GM19452 (cell line): ENCODE measurements at regions not wholly inside any gene's neighbourhood (a gene's known extent, or its start where the extent isn't known, plus 50 kb on each side); places are given as distances from the start of the nearest gene placed in this dataset.

Source experiments
- ATAC-seq: cut with Tn5 transposase; IDR thresholded peaks from one replicate; pipeline ENCODE4 v1.9.1; 2021; ENCODE audit not compliant: unreplicated experiment

DNA sequence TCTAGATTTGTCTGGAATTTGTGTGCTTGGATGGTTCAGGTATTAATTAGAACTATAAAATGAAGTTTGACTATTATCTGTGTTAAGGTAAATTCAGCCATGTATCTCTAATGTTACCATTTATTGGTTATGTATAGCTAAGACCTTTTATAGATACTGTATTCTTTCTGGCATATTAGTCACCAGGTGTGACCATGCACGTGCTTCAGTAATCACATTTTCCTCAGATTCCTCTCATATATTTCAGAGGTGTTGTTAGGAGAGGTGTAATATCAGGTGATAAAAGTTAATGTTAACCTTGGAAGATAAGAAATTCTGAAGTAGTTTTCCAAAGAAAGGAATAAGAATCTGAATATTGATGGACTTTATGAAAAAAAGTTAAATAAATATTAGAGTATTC, 194.5 kb upstream of the KHDRBS2 start:
- no peak for ATAC-seq

DNA sequence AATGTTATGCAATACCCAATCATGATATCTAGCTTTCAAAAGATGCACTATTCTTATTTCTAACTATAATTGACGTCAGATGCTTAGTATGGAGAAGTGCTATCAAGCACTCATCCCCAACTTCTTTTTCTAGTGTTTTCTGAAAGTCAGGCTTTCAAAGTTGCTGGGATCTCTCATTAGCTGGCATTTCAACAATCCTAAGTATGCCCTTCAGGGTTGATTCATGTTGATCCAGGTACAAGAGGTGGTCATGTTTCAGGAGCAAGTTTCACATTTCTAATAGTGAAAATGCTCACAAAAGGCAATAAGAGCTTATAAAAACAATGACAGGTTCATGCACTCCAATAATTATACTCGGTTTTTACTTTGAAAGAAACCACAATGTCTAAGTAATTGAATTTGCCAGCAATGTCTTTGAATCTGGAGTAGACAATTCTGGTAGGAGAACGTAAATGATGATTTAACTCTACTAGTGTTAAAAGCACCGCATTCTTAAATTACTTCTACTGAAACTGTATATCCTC, 193.7 kb upstream of the KHDRBS2 start:
- no peak for ATAC-seq

DNA sequence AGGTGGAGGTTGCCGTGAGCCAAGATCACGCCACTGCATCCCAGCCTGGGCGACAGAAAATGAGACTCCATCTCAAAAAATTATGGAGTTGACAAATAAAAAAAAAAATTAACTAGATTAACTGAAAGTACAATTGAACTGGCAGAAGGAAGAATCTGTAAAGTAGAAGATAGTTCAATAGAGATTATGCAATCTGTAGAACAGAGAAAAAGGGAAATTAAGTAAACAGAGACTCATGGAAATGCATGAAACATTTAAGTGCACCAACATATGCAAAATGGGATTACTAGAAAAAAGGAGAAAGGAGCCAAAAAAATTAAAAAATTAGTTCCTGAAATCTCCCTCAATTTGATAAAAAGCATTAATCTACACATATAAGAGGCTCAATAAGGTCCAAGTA, 188.8 kb upstream of the KHDRBS2 start:
- ATAC-seq = no peak

DNA sequence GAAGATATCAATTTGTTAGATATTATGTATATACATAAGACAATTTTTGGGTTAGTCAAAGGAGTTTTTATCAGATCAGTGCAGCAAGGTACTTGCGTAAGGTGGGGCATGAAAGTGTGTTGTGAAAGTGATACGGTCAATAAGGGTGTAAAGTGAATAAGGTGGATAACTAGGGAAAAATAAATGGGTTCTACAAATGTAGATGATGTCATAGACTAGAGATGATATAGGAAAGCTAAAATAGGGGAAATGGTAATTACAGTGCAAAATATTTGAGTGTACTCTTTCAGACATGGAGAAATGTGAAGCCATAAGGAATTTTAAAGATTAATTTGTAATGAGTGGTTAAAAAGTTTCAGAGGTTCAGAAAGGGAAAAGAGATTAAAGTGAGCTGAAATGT, 180.6 kb upstream of the KHDRBS2 start:
- no peak for ATAC-seq

DNA sequence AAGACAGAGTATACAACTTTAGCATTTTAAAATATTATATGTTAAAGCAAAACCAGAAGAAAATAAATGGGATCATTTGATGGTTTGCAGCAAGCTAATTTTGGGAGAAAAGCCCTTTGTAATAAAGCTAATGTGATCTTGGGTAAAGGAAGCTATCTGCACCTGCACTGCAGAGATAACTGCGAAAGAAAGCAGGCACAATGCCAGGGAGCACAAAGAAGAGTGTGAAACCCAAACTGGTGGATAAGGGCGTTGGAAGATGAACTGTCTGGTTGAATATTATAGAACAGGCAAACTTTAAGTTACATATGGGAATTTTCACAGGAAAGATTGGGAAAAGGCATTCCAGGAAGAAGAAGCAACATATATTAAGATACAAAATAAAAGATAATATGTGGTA, 179.2 kb upstream of the KHDRBS2 start:
- ATAC-seq = no peak

DNA sequence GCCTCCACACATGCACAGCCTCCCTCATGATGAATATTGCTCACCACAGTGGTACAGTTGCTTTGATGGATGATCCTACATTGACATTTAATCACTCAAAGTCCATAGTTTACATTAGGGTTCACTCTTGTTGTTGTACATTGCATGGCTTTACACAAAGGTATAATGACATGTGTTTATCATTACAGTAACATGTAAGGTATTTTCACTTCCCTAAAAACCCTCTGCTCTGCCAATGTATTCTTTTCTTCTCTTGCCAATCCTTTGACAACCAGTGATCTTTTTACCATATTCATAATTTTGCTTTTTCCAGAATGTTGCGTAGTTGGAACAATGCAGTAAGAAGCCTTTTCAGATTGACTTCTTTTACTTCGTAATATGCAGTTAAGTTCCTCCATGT, 166.6 kb upstream of the KHDRBS2 start:
- ATAC-seq = no peak

DNA sequence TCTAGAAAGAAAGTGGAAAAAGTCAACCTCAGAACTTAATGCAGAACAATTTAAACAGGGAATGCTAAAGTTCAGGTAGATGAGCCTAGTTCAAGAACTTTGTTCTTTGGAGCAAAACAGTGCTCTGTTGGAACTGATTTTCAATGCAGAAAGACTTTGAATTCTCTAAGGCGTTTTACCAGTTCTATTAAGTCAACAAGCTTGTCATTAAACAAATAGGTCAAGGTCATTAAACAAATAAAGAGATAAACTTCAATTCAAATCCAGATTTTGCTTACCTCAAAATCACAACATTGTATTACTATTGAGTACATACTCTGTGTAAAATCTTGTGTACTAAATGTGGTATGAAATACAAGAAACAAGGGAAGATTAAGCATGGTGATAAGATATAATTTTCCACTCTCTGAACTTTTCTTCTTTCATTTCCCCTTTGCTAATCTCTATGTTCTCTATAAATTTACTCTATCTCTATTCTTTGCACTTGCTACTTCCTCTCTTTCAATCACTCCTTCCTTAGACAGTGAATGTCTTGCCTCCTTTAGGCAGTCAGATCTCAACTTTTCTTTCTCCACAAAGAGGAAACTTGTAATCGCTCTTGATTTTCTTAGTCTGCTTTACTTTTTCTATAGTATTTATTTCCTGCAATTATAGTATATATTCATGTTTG, 160.8 kb upstream of the KHDRBS2 start:
- ATAC-seq = no peak

DNA sequence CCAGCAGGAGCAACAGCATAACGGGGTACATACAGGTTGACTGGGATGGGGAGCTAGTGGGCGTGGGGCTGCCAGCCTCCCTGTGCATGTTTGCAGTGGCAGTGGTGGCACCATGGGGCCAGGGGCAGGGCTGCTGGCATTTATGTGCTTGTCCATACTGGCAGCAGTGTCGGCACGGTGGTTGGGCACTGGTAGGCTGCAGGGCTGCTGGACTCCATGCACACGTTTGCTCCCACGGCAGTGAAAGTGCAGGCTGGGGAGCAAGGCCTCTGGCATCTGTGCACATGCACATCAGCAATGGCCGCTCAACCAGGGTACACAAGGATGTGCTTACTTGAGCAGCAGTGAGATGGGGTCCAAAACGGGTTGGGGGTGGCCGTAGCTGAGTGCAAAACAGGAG, 159.5 kb upstream of the KHDRBS2 start:
- ATAC-seq = no peak

DNA sequence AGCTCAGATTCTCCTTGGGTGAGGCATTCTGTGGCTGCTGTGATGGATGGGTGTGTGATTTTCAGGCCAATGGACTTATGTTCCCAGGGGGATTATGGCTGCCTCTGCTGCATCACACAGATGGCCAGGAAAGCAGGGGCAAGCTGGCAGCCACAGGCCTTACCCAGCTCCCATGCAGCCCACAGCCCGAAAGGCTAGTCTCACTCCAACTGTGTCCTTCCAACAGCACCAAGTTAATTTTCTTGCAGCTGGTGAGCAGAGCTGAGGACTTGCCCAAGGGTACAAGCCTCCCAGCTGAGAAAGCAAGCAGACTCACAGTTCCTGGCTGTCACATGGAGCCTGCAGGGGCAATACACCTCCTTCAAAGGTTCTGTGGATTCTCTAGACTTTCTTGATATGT, 155.2 kb upstream of the KHDRBS2 start:
- no peak for ATAC-seq

DNA sequence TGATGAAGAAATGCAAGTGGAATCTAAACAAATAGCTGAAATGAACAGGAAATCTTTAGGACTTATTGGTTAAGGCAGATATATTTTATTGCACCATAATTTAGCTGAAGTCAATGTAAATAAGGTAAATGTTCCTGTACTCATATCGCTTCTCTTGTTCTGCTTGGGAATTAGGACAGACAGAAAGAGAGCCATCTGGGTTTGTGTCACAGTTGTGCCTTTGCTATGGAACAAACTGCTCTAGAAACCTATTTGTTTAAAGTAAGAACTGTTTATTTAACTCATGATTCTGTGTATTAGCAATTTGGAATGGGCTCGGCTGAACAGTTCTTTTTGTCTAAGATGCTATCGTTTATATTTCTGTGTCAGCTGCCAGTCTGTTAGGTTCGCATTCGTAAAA, 143.8 kb upstream of the KHDRBS2 start:
- ATAC-seq = no peak

DNA sequence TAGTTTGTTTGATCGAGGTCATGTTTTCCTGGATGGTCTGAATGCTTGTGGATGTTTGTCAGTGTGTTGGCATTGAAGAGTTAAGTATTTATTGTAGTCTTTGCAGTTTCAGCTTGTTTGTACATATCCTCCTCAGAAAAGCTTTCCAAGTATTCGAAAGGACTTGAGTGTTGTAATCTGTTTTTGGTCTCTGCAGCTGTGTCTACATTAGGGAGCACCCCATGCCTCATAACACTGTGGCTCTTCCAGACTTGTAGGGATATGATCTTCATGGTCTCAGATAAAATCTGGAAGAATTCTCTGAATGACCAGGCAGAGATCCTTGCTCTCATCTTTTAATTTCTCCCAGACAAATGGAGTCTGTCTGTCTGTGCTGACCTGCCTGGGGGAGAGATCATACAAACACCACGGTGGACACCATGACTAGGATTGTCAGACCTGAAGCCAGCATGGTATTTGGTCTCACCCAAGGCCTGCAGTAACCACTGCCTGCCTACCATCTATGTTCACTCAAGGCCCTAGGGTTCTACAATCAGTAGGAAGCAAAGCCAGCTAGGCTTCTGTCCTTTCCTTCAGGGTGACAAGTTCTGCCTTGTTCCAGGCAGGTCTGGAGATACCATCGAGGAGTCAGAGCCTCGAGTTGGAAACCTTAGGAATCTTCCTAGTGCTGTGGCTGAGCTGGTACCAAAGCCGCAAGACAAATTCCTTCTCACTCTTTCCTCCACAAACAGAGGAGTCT, 114.7 kb upstream of the KHDRBS2 start:
- no peak for ATAC-seq

DNA sequence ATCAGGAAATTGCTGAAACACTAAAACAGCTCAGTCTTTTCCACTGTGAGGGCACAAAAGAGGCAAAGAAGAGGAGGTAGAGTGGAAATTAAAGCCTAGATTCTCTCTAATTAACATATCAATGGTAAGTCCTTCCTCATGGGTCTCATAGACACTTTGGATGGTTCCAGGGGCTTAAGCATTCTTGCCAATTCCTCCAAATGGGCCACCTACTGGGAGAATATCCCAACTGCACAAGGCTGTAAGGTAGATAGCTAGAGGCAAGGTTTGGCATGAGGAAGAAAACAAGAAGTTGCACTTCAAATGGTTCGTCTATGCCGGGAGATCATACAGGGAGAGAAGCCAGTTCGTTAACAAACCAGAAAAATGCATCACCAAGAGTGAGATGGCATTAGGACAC, 107.6 kb upstream of the KHDRBS2 start:
- ATAC-seq = no peak

DNA sequence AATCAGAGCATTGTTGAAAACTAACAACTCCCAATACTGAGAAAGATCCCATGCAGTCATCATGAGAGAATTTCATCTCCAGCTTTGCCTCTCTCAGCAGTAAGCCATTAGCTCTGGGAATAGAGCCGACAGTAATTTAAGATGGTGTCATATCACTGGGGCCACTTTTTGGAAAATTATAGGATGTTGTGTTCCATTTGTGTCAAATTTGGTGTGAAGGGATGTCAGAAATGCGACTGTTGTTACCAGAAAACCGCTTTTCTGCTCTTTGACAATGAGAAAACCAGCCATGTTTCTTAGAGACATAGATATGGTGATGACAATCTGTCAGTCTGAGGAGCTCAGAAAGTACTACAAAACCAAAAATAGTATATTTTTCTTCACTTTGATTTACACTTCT, 106.3 kb upstream of the KHDRBS2 start:
- no peak for ATAC-seq

DNA sequence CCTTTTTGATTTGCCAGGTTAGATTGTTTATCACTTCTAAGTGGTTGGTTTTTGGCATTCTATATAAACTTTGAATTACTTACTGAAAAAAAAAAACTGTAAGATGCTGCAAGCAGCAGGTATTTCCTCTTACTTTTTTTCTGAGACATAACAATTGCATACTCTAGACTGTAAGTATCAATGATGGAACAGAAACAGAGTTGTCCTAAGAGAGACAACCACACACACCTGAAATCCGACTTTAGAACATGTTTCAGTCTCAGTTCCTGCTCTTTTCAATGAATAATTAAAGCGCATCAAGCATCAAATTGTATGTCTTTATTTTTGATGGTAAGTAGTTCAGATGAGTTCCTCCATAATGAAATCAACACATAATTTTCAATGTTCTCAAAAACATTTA, 105.3 kb upstream of the KHDRBS2 start:
- no peak for ATAC-seq

DNA sequence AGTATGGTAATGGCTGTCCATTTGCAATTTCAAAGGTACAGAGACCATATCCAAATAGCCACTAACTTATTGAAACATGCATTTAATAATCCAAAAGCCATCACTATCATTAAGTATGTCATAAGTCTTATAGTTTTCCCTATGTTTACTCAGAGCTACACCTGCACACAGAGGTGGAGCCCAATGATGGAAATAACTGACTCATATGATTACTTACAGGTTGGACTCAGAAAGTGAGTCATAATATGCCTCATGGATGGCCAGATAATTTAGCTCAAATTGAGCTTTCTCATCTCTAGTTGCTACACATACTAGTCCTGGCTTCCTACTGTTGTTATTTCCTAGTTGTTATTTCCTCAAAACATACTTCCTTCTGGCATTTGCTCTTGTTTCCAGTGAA, 104.4 kb upstream of the KHDRBS2 start:
- no peak for ATAC-seq

DNA sequence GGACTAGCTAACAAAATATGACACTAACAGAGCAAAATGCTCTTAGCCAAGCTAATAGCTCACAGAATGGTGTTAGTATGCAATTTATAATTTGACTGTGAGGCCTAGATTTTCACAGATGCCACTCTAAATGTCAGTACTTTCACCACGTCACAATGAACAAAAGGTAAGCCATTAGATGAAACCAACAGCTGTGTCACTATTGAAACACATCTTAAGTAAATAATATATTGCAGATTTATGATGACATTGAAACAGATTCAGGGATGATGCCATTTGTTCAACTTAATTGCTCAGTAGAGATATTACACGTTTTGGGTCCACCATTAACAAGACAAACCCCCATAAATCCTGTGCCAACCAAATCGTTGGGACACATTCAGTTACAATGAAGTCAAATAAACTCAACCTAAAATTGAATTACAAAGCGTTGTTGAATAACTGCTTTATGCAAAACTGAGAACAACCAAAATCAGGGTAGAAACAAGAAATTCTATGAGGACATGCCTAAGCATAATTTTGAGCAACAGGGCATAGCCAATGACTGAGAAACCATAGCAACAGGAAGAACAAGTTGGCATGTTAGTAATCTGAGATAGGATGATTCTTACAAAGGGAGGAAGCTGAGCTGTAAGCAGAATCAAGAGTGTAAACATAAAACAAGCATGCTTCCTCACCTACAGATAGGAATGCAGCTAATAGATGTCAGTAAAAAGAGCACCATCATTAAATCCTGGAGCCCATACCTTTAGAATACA, 85.6 kb upstream of the KHDRBS2 start:
- no peak for ATAC-seq

DNA sequence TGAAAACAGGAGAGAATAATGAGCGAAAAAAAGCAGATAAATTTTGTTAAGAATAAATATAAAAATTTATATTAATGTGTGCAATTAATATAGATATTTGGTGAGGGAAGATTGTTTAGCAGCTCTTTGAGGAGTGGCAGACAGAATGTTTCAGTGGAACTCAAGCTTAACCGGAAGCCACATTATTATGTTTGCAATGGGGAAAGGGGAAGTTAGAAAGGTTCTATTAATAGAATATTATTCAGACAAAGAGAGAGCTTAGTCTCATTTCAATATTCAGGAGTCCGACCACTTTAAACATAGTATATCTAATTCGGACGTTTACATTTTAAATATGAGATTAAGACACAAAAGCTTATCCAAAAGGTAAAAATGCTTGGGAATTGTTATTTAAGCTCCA, 81.6 kb upstream of the KHDRBS2 start:
- ATAC-seq = peak; percentile 96

DNA sequence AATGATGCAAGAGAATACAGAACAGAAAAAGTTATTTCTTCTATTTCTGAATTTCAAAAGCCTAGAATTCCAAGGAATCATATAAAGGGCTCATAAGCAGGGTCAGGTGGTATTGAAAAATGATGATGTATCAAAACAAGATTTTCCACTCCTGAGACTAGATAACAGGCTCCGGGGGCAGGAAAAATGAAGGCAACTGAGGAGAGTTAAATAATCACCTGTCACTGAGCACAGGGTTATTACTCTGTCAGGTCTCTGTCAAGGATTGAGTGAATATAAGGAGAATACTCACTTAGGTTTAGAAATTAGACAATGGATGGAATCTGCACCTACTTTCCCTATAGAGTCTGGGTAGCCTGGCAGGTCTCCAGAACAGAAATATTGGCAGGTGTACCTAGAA, 76.1 kb upstream of the KHDRBS2 start:
- no peak for ATAC-seq

DNA sequence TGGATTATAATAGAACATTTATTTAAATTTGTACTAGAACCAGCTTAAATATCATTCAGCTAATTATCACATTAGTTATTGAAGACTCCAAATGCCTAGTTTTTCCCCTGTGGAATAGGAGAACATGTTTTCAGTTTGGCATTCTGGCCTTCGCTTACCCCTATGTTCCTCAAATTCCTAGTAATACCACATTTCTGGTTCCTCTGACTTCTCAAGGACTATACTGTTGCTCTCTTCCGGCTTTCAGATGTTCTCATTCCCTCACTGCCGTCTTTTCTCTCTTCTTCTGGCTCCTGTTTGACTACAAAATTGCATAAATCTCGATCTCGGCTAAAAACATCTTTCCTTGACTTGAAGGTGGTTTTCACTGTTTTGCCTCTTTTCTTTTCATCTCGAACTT, 71.8 kb upstream of the KHDRBS2 start:
- no peak for ATAC-seq

DNA sequence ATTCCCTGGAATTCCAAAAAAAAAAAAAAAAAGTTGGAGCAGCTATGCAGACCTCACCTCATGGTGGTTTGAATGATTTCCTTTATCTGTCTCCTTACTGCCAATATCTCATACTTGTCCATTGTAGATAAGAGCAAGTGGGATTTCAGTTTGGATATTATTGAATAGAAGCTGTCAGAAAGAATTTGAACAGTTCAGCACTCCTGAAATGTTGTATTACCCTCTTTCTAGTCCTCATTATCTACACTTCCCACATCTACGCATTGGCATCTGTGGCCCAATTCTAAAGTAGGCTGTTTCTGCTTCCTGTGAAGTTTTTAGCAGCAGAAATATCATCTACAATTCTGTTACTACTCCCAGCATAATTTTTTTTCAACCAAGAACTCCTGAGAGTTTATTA, 68.2 kb upstream of the KHDRBS2 start:
- no peak for ATAC-seq

DNA sequence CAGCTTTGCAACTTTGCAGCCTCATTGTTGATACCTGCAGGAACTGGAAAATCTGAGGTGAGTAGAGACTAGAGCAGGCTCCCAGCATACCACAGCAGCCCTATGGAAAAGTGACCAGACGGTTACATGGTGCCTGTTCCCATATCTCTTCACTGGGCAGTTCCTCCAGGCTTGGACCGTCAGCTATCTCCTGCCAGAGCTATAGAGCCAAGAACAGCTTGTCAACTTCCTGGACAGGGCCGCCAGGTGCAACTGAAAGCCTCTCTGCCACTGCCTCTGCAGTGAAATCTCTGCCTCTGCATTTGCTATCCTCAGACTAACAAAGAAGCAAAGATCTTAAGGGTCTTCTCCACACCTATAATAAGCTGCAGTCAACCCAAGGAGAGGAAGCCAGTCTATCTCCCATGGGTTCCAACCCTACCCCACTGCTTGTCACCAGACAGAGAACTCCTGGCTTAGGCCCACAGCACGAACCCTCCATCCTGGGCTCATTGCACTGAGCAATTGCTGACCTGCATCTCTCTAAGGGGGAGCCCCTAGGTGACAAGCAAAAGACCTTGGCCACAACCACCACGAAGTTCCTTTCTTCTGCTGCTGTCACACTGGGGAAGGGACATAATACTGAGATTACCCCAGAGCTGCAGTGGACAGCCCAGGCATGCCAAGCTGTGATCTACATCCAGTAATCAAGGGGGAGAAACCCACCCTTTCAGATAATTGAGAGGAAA, 60.1 kb upstream of the KHDRBS2 start:
- no peak for ATAC-seq
